ENCODE measurements at regions not wholly inside any gene's neighbourhood (a gene's known extent, or its start where the extent isn't known, plus 50 kb on each side); places are given as distances from the start of the nearest gene placed in this dataset.

- TF ChIP-seq POLR2A (IDR thresholded peaks at IDR 0.05) (no peak), EP300 (IDR thresholded peaks at IDR 0.05) (no peak)
- TF ChIP-seq, protein P1, sequence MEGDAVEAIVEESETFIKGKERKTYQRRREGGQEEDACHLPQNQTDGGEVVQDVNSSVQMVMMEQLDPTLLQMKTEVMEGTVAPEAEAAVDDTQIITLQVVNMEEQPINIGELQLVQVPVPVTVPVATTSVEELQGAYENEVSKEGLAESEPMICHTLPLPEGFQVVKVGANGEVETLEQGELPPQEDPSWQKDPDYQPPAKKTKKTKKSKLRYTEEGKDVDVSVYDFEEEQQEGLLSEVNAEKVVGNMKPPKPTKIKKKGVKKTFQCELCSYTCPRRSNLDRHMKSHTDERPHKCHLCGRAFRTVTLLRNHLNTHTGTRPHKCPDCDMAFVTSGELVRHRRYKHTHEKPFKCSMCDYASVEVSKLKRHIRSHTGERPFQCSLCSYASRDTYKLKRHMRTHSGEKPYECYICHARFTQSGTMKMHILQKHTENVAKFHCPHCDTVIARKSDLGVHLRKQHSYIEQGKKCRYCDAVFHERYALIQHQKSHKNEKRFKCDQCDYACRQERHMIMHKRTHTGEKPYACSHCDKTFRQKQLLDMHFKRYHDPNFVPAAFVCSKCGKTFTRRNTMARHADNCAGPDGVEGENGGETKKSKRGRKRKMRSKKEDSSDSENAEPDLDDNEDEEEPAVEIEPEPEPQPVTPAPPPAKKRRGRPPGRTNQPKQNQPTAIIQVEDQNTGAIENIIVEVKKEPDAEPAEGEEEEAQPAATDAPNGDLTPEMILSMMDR (IDR thresholded peaks at IDR 0.05): no peak
Measured at GRCh38 chr1:101135526-101135925, 101.3 kb upstream of the S1PR1 start.

Data from tibial nerve (tissue), 4 donors.